Fibroblast of lung (primary cell): ENCODE measurements at regions not wholly inside any gene's neighbourhood (a gene's known extent, or its start where the extent isn't known, plus 50 kb on each side); places are given as distances from the start of the nearest gene placed in this dataset.

Source experiments
- DNase-seq, 2 donors: peaks; one replicate each; pipeline versions ENCODE4 v3.0.0 to v3.0.0-alpha.2; 2010; ENCODE audit warnings: low read depth in 2 of 2
- H2AFZ ChIP-seq: 2 replicates; pipeline ENCODE4 v1.5.1; 2012; ENCODE audit warnings: low read length, control low read depth, inconsistent platforms
- H3K27ac ChIP-seq: 2 replicates; pipeline ENCODE4 v1.5.1; 2011; ENCODE audit warnings: low read length, control low read depth; ENCODE audit not compliant: insufficient read depth
- H3K27me3 ChIP-seq: 2 replicates; pipeline ENCODE4 v1.5.1; 2011; ENCODE audit warnings: mild to moderate bottlenecking, low read length; ENCODE audit not compliant: control insufficient read depth, insufficient read depth
- H3K36me3 ChIP-seq: 2 replicates; pipeline ENCODE4 v1.5.1; 2011; ENCODE audit warnings: low read length; ENCODE audit not compliant: control insufficient read depth, insufficient read depth
- H3K4me1 ChIP-seq: 2 replicates; pipeline ENCODE4 v1.5.1; 2011; ENCODE audit warnings: low read length; ENCODE audit not compliant: control insufficient read depth, insufficient read depth; ENCODE audit errors: extremely low read depth
- H3K4me2 ChIP-seq: 2 replicates; pipeline ENCODE4 v1.5.1; 2011; ENCODE audit warnings: low read length, control low read depth; ENCODE audit not compliant: insufficient read depth; ENCODE audit errors: extremely low read depth
- H3K4me3 ChIP-seq, 4 experiments: fragments of 200-600 bp in 1 of 4; sonication (generic) in 1 of 4; replicated peaks in 1 of 4; 2 replicates each; pipeline ENCODE4 v1.5.1; 2011 to 2016; ENCODE audit warnings: low read length in 4 of 4, low read depth in 3 of 4, mild to moderate bottlenecking in 3 of 4, control low read depth in 2 of 4, inconsistent platforms in 1 of 4, mixed read lengths in 1 of 4; ENCODE audit not compliant: insufficient read depth in 1 of 4; ENCODE audit errors: control extremely low read depth in 1 of 4
- H3K79me2 ChIP-seq: 2 replicates; pipeline ENCODE4 v1.5.1; 2012; ENCODE audit warnings: mild to moderate bottlenecking, low read length, inconsistent platforms; ENCODE audit not compliant: control insufficient read depth, insufficient read depth
- H3K9ac ChIP-seq: 2 replicates; pipeline ENCODE4 v1.5.1; 2011; ENCODE audit warnings: mild to moderate bottlenecking, low read length, control low read depth; ENCODE audit not compliant: insufficient read depth
- H3K9me3 ChIP-seq: 2 replicates; pipeline ENCODE4 v1.5.1; 2012; ENCODE audit warnings: low read depth, low read length; ENCODE audit not compliant: control insufficient read depth, insufficient read depth
- H4K20me1 ChIP-seq: 2 replicates; pipeline ENCODE4 v1.5.1; 2011; ENCODE audit warnings: low read length; ENCODE audit not compliant: control insufficient read depth, insufficient read depth; ENCODE audit errors: extremely low read depth
- EZH2 ChIP-seq: IDR thresholded peaks from 2 replicates; pipeline ENCODE4 v1.5.1; 2012; ENCODE audit warnings: low read length, control low read depth, mild to moderate bottlenecking; ENCODE audit errors: missing control alignments
- TF ChIP-seq, protein P1 (sequence below), 2 donors: IDR thresholded peaks in 1 of 2; conservative IDR thresholded peaks in 1 of 2; 1 replicate in 1 of 2; 2 replicates in 1 of 2; pipeline ENCODE4 v1.5.1; 2011 to 2012; ENCODE audit warnings: low read length in 2 of 2, control low read depth in 1 of 2, inconsistent platforms in 1 of 2, low read depth in 1 of 2, mild to moderate bottlenecking in 1 of 2

DNA sequence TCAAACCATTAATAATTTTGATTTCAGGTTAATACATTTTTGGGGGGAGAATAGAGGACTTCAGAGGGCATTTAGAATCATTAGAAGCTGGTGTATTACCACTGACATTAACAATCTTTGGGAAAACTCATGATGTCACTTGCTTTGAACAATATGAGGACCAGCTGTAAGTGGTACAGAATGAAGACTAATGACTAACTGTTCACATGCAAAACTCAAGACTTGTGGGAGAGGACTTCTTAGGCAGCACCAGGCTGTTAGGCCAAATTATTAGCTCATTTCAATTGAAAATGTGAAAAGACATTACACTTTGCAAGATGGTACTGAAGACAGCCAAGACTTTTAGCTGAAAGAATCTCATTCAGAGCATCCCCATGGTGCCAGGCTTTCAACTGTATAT lies 426.2 kb upstream of the ADAMTS9 start:
- no peaks in the 10 kb centered on the region for H3K36me3 ChIP-seq
- no peaks in the 10 kb centered on the region for H3K27me3 ChIP-seq
- H3K27ac ChIP-seq = no peak overlapping the region
- no peak overlapping the region for H3K4me3 ChIP-seq
- no peak overlapping the region for H2AFZ ChIP-seq
- H3K79me2 ChIP-seq = no peaks in the 10 kb centered on the region
- no peak overlapping the region for H3K9ac ChIP-seq
- H4K20me1 ChIP-seq = no peaks in the 10 kb centered on the region
- TF ChIP-seq, protein P1, sequence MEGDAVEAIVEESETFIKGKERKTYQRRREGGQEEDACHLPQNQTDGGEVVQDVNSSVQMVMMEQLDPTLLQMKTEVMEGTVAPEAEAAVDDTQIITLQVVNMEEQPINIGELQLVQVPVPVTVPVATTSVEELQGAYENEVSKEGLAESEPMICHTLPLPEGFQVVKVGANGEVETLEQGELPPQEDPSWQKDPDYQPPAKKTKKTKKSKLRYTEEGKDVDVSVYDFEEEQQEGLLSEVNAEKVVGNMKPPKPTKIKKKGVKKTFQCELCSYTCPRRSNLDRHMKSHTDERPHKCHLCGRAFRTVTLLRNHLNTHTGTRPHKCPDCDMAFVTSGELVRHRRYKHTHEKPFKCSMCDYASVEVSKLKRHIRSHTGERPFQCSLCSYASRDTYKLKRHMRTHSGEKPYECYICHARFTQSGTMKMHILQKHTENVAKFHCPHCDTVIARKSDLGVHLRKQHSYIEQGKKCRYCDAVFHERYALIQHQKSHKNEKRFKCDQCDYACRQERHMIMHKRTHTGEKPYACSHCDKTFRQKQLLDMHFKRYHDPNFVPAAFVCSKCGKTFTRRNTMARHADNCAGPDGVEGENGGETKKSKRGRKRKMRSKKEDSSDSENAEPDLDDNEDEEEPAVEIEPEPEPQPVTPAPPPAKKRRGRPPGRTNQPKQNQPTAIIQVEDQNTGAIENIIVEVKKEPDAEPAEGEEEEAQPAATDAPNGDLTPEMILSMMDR (conservative IDR thresholded peaks at IDR 0.05 in 1 of 2, IDR thresholded peaks at IDR 0.05 in 1 of 2; ENCODE audit: low read depth in 1 of 2, low read length in 2 of 2) = no peak
- no peak for TF ChIP-seq EZH2
- H3K4me2 ChIP-seq = no peak overlapping the region
- no peak for DNase-seq
- H3K4me1 ChIP-seq = no peaks in the 10 kb centered on the region
- no peaks in the 10 kb centered on the region for H3K9me3 ChIP-seq

DNA sequence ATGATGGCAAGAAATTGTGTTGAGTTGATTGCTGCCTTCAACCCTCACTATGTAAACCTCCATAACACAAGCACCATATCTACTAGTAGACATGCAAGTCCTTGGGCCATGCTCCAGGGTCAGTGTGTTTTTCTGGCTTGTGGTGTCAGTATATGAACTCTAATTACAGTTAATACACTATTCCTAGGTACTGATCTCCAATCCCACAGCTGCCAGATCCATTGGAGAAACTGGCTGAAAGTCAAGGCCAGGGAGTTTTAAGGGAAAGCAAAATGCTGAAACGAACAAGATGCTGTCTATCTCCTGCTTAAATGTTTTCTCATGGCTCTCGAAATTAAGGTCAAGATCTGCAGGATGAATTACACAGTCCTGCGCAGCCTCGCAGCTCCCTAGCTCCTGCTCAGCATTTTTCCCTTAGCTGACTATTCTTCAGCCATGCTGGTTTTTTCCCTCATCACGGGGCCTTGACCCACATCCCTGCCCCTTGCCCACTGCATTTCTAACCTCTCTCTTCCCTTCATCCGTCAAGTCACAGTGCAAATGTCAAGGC lies 425.0 kb upstream of the ADAMTS9 start:
- Histone ChIP-seq H3K79me2 (no peaks in the 10 kb centered on the region), H3K36me3 (no peaks in the 10 kb centered on the region), H3K27me3 (no peaks in the 10 kb centered on the region), H3K4me1 (no peaks in the 10 kb centered on the region), H3K4me2 (no peak overlapping the region), H3K4me3 (no peak overlapping the region), H3K27ac (no peak overlapping the region), H3K9me3 (no peaks in the 10 kb centered on the region), H4K20me1 (no peaks in the 10 kb centered on the region), H2AFZ (no peak overlapping the region), H3K9ac (no peak overlapping the region)
- DNase-seq = no peak
- TF ChIP-seq, protein P1 (conservative IDR thresholded peaks at IDR 0.05 in 1 of 2, IDR thresholded peaks at IDR 0.05 in 1 of 2; ENCODE audit: low read depth in 1 of 2, low read length in 2 of 2) = no peak
- no peak for TF ChIP-seq EZH2

DNA sequence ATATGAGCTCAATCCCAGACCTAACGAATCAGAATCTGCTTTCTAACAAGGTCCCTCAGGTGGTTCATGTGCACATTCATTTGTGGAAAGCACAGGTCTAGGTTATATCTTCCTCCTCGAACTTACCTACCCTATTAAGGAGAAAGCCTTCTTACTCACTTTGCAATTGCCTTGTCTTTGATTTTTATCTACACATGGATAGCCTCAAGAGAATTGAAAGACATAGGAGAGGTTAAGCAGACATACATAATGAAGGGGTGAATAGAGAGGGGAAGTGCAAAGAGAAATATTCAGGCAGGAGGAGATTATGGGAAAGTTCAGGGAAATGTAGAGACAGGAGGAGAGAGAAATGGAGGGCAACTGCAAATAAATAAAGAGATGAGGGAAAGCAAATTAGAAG lies 422.9 kb upstream of the ADAMTS9 start:
- TF ChIP-seq EZH2 = no peak
- TF ChIP-seq, protein P1 (conservative IDR thresholded peaks at IDR 0.05 in 1 of 2, IDR thresholded peaks at IDR 0.05 in 1 of 2; ENCODE audit: low read depth in 1 of 2, low read length in 2 of 2) = no peak
- no peaks in the 10 kb centered on the region for H3K27me3 ChIP-seq
- DNase-seq = no peak
- H3K36me3 ChIP-seq = no peaks in the 10 kb centered on the region
- H4K20me1 ChIP-seq = no peaks in the 10 kb centered on the region
- no peaks in the 10 kb centered on the region for H3K9me3 ChIP-seq
- no peaks in the 10 kb centered on the region for H3K79me2 ChIP-seq
- H3K27ac ChIP-seq = no peak overlapping the region
- no peaks in the 10 kb centered on the region for H3K4me1 ChIP-seq
- no peak overlapping the region for H2AFZ ChIP-seq
- no peak overlapping the region for H3K4me3 ChIP-seq
- H3K9ac ChIP-seq = no peak overlapping the region
- no peak overlapping the region for H3K4me2 ChIP-seq
